ENCODE measurements at regions not wholly inside any gene's neighbourhood (a gene's known extent, or its start where the extent isn't known, plus 50 kb on each side); places are given as distances from the start of the nearest gene placed in this dataset.
A peak's percentile ranks its signal among the peaks of the same experiment; 100 is the strongest.

DNA sequence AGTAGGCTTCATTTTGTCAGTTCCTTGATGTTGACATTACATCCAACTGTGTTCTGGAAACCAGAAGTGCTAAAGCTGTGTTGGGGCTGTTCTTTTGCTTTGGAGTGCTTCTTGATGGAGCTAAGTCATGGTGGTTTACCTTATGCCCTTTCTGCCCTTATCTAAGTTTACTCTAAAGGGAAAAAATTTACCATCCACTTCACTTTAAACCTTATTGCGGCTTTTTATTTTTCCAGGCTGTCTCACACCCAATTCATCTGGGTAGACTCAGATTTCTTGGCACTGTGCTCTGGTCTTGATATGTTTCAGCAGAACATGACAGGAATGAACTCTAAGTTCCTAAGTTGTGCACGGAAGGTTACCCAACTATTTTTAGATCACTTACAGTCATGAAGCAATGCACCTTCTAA, 104.7 kb upstream of the TTC29 start:
- H3K27ac ChIP-seq: peak overlapping the region in 1 of 5 donors; percentile 26
- no peaks in the 10 kb centered on the region for H3K36me3 ChIP-seq
- no peaks in the 10 kb centered on the region for H3K9me3 ChIP-seq
- peaks cover 0 to 11% (median 4%) of the 10 kb centered on the region in 4 donors for H3K4me1 ChIP-seq
- no peaks in the 10 kb centered on the region for H3K27me3 ChIP-seq
- 17 to 36% (median 24%) methylated on average over 2 of the region's 2 CpGs for WGBS, 5 donors
- intact Hi-C loops (cut with DNase I; ENCODE audit: low total_unique reads): no loop called here
- H3K4me3 ChIP-seq: no peak overlapping the region
- TF ChIP-seq CTCF (IDR thresholded peaks at IDR 0.05): no peak
- peak in 2 of 3 donors; percentile 21 to 37 for TF ChIP-seq POLR2AphosphoS5 (IDR thresholded peaks at IDR 0.05)
- no peak for DNase-seq

- TF ChIP-seq EP300 (IDR thresholded peaks at IDR 0.05): no peak
- TF ChIP-seq POLR2A (IDR thresholded peaks at IDR 0.05): no peak
- no peak for TF ChIP-seq CTCF (IDR thresholded peaks at IDR 0.05)
- TF ChIP-seq POLR2AphosphoS5 (IDR thresholded peaks at IDR 0.05): no peak
- no peak for DNase-seq
- H3K4me1 ChIP-seq: peaks cover 0 to 13% (median 5%) of the 10 kb centered on the region in 4 donors
- H3K36me3 ChIP-seq: no peaks in the 10 kb centered on the region
- 80 to 90% (median 87%) methylated on average over 2 of the region's 2 CpGs for WGBS, 5 donors
- H3K27me3 ChIP-seq: no peaks in the 10 kb centered on the region
- no peak overlapping the region for H3K27ac ChIP-seq
- no peaks in the 10 kb centered on the region for H3K9me3 ChIP-seq
- intact Hi-C loops (cut with DNase I; ENCODE audit: low total_unique reads): no loop called here
- H3K4me3 ChIP-seq: no peak overlapping the region
Measured at GRCh38 chr4:147052361-147052760, 106.7 kb upstream of the TTC29 start.

GRCh38 chr4:147054228-147054872, 108.7 kb upstream of the TTC29 start:
- no peaks in the 10 kb centered on the region for H3K9me3 ChIP-seq
- H3K27ac ChIP-seq: no peak overlapping the region
- peaks cover 0 to 16% (median 6%) of the 10 kb centered on the region in 4 donors for H3K4me1 ChIP-seq
- no peak for DNase-seq
- intact Hi-C loops (cut with DNase I; ENCODE audit: low total_unique reads): no loop called here
- H3K27me3 ChIP-seq: no peaks in the 10 kb centered on the region
- no peaks in the 10 kb centered on the region for H3K36me3 ChIP-seq
- no peak for TF ChIP-seq POLR2AphosphoS5 (IDR thresholded peaks at IDR 0.05)
- TF ChIP-seq POLR2A (IDR thresholded peaks at IDR 0.05): no peak
- TF ChIP-seq EP300 (IDR thresholded peaks at IDR 0.05): no peak
- TF ChIP-seq CTCF (IDR thresholded peaks at IDR 0.05): no peak
- no peak overlapping the region for H3K4me3 ChIP-seq
- WGBS, 5 donors: 42 to 56% (median 55%) methylated on average over 2 of the region's 2 CpGs

GRCh38 chr4:147056940-147057610, 111.4 kb upstream of the TTC29 start:
- intact Hi-C loops (cut with DNase I; ENCODE audit: low total_unique reads): no loop called here
- Histone ChIP-seq H3K36me3 (no peaks in the 10 kb centered on the region), H3K9me3 (no peaks in the 10 kb centered on the region), H3K4me1 (peaks cover 0 to 5% (median 2%) of the 10 kb centered on the region in 4 donors), H3K27ac (peak overlapping the region in 2 of 5 donors; percentile 19 to 37), H3K27me3 (no peaks in the 10 kb centered on the region), H3K4me3 (peak overlapping the region; percentile 20 to 32 (median 24))
- TF ChIP-seq CTCF (IDR thresholded peaks at IDR 0.05): no peak
- TF ChIP-seq EP300 (IDR thresholded peaks at IDR 0.05): no peak
- TF ChIP-seq POLR2AphosphoS5 (IDR thresholded peaks at IDR 0.05): no peak
- no peak for TF ChIP-seq POLR2A (IDR thresholded peaks at IDR 0.05)
- WGBS, 5 donors: 34 to 51% (median 39%) methylated on average over 3 of the region's 3 CpGs
- DNase-seq: no peak
